ENCODE measurements at regions not wholly inside any gene's neighbourhood (a gene's known extent, or its start where the extent isn't known, plus 50 kb on each side); places are given as distances from the start of the nearest gene placed in this dataset.

GRCh38 chr12:116441292-116441691, 117.9 kb upstream of the MAP1LC3B2 start:
- no peak overlapping the region for H3K27ac Mint-ChIP-seq
- TF ChIP-seq CTCF (IDR thresholded peaks at IDR 0.05), result no peak
- H3K4me1 Mint-ChIP-seq, result no peaks in the 10 kb centered on the region

GRCh38 chr12:116442304-116442703, 116.9 kb upstream of the MAP1LC3B2 start:
- Histone ChIP-seq H3K27me3 (ENCODE audit: control insufficient read depth, insufficient read depth, low read length) (no peaks in the 10 kb centered on the region), H3K4me1 (ENCODE audit: control insufficient read depth, insufficient read depth, low read length) (no peaks in the 10 kb centered on the region), H3K27ac (ENCODE audit: low read length) (no peak overlapping the region), H3K4me3 (ENCODE audit: low read length) (no peak overlapping the region), H3K9me3 (ENCODE audit: control insufficient read depth, insufficient read depth, low read length) (no peaks in the 10 kb centered on the region), H3K36me3 (ENCODE audit: control insufficient read depth, insufficient read depth, low read length) (no peaks in the 10 kb centered on the region)
- Mint-ChIP-seq H3K4me1 (no peaks in the 10 kb centered on the region), H3K4me3 (no peak overlapping the region), H3K9me3 (no peaks in the 10 kb centered on the region), H3K36me3 (no peaks in the 10 kb centered on the region), H3K27ac (no peak overlapping the region), H3K27me3 (ENCODE audit: low read depth in 2 of 2) (peaks cover 0 to 3% of the 10 kb centered on the region in 2 donors)
- 96% methylated on average over 3 of the region's 3 CpGs for WGBS (ENCODE audit: insufficient coverage)
- no peak for TF ChIP-seq CTCF (IDR thresholded peaks at IDR 0.05)
- intact Hi-C loops (cut with micrococcal nuclease), result no loop called here
- DNase-seq (no peak), ATAC-seq (no peak)

More at GRCh38 chr12:116441292-116441691, 117.9 kb upstream of the MAP1LC3B2 start:
- H3K4me3 Mint-ChIP-seq, result no peak overlapping the region
- no peak for ATAC-seq
- H3K36me3 ChIP-seq (ENCODE audit: control insufficient read depth, insufficient read depth, low read length), result no peaks in the 10 kb centered on the region
- 65% methylated on average over 4 of the region's 4 CpGs for WGBS (ENCODE audit: insufficient coverage)
- DNase-seq, result no peak
- H3K9me3 Mint-ChIP-seq, result no peaks in the 10 kb centered on the region
- H3K27ac ChIP-seq (ENCODE audit: low read length), result no peak overlapping the region
- no peaks in the 10 kb centered on the region for H3K4me1 ChIP-seq (ENCODE audit: control insufficient read depth, insufficient read depth, low read length)
- H3K27me3 Mint-ChIP-seq (ENCODE audit: low read depth in 2 of 2), result no peaks in the 10 kb centered on the region
- no peaks in the 10 kb centered on the region for H3K36me3 Mint-ChIP-seq
- no peak overlapping the region for H3K4me3 ChIP-seq (ENCODE audit: low read length)
- intact Hi-C loops (cut with micrococcal nuclease), result no loop called here
- no peaks in the 10 kb centered on the region for H3K27me3 ChIP-seq (ENCODE audit: control insufficient read depth, insufficient read depth, low read length)
- no peaks in the 10 kb centered on the region for H3K9me3 ChIP-seq (ENCODE audit: control insufficient read depth, insufficient read depth, low read length)

GRCh38 chr12:116442946-116443345, 116.2 kb upstream of the MAP1LC3B2 start:
- ATAC-seq (no peak), DNase-seq (no peak)
- Histone ChIP-seq H3K4me1 (ENCODE audit: control insufficient read depth, insufficient read depth, low read length) (no peaks in the 10 kb centered on the region), H3K9me3 (ENCODE audit: control insufficient read depth, insufficient read depth, low read length) (no peaks in the 10 kb centered on the region), H3K27ac (ENCODE audit: low read length) (no peak overlapping the region), H3K4me3 (ENCODE audit: low read length) (no peak overlapping the region), H3K36me3 (ENCODE audit: control insufficient read depth, insufficient read depth, low read length) (no peaks in the 10 kb centered on the region), H3K27me3 (ENCODE audit: control insufficient read depth, insufficient read depth, low read length) (no peaks in the 10 kb centered on the region)
- 77% methylated on average over 3 of the region's 3 CpGs for WGBS (ENCODE audit: insufficient coverage)
- H3K27me3 Mint-ChIP-seq (ENCODE audit: low read depth in 2 of 2), result peaks cover 0 to 3% of the 10 kb centered on the region in 2 donors
- H3K36me3 Mint-ChIP-seq, result no peaks in the 10 kb centered on the region
- no peaks in the 10 kb centered on the region for H3K9me3 Mint-ChIP-seq
- no peak overlapping the region for H3K4me3 Mint-ChIP-seq
- H3K27ac Mint-ChIP-seq, result no peak overlapping the region
- no peaks in the 10 kb centered on the region for H3K4me1 Mint-ChIP-seq
- no peak for TF ChIP-seq CTCF (IDR thresholded peaks at IDR 0.05)
- intact Hi-C loops (cut with micrococcal nuclease), result no loop called here

- Mint-ChIP-seq H3K9me3 (no peaks in the 10 kb centered on the region), H3K27ac (no peak overlapping the region), H3K27me3 (ENCODE audit: low read depth in 2 of 2) (peaks cover 0 to 3% of the 10 kb centered on the region in 2 donors), H3K4me3 (no peak overlapping the region), H3K36me3 (no peaks in the 10 kb centered on the region), H3K4me1 (no peaks in the 10 kb centered on the region)
- Histone ChIP-seq H3K27ac (ENCODE audit: low read length) (no peak overlapping the region), H3K36me3 (ENCODE audit: control insufficient read depth, insufficient read depth, low read length) (no peaks in the 10 kb centered on the region), H3K9me3 (ENCODE audit: control insufficient read depth, insufficient read depth, low read length) (no peaks in the 10 kb centered on the region), H3K27me3 (ENCODE audit: control insufficient read depth, insufficient read depth, low read length) (no peaks in the 10 kb centered on the region), H3K4me1 (ENCODE audit: control insufficient read depth, insufficient read depth, low read length) (no peaks in the 10 kb centered on the region), H3K4me3 (ENCODE audit: low read length) (no peak overlapping the region)
- TF ChIP-seq CTCF (IDR thresholded peaks at IDR 0.05), result no peak
- ATAC-seq, result no peak
- DNase-seq, result no peak
- intact Hi-C loops (cut with micrococcal nuclease), result no loop called here
- 37% methylated on average over 15 of the region's 16 CpGs for WGBS (ENCODE audit: insufficient coverage)
These were observed 115.2 kb upstream of the MAP1LC3B2 start for GRCh38 chr12:116443821-116444589.

Data from natural killer cell (primary cell).